ENCODE measurements at regions not wholly inside any gene's neighbourhood (a gene's known extent, or its start where the extent isn't known, plus 50 kb on each side); places are given as distances from the start of the nearest gene placed in this dataset.

DNA sequence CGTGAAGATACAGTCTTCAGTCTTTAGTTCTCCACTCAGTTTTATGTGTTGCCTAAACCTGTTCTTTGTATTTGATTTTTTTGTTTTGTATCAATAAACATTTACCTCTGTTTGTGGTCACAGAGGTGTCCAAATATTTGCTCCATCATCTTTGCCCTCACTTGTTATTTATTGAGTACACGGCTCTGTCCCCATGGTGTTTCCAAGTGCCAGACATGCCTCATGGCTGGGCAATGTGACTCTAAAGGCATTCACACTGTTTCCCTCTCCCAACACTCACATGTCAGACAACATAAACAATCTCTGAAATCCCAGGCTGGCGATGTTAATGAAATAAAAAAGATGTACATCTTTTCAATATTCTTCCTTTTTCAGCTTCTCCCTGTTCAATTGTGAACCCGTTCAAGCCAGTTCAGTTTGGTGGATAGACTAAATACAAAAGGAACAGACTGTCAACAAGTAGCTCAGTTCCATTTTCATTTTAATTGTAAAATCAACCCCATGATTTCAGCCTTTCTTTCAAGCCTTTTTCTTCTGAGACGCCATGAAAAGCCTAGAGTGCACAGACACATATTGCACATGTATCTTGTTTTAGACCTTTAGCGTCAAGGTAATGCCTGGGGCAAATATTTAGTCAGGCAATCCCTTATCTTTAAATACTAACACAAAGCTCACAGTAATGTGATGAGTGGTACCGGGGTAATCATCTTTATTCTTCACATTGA lies 680.7 kb downstream of the GALC start:
- TF ChIP-seq JUND (IDR thresholded peaks at IDR 0.05) (no peak), ZBTB33 (IDR thresholded peaks at IDR 0.05) (no peak), GABPA (IDR thresholded peaks at IDR 0.05 in 1 of 2, conservative IDR thresholded peaks at IDR 0.05 in 1 of 2) (no peak), NR2F2 (IDR thresholded peaks at IDR 0.05) (no peak)
- DNase-seq (ENCODE audit: low spot score): no peak
- no peak overlapping the region for H3K4me3 ChIP-seq (ENCODE audit: low read depth in 1 of 3, low read length in 3 of 3)
- no peak overlapping the region for H3K27ac ChIP-seq (ENCODE audit: low read depth in 1 of 2, low read length in 2 of 2)
- no peaks in the 10 kb centered on the region for H3K27me3 ChIP-seq (ENCODE audit: control insufficient read depth in 4 of 4, insufficient read depth in 4 of 4, low read length in 3 of 4)
- H3K9me3 ChIP-seq (ENCODE audit: control insufficient read depth in 4 of 4, low read length in 3 of 4): no peaks in the 10 kb centered on the region
- H3K36me3 ChIP-seq (ENCODE audit: control insufficient read depth in 4 of 4, insufficient read depth in 3 of 4, low read depth in 1 of 4, low read length in 3 of 4): no peaks in the 10 kb centered on the region
- no peaks in the 10 kb centered on the region for H3K4me1 ChIP-seq (ENCODE audit: control insufficient read depth in 4 of 4, insufficient read depth in 4 of 4, low read length in 3 of 4)
- 37% methylated on average over 7 of the region's 7 CpGs for WGBS
- no peak overlapping the region for H3K9ac ChIP-seq (ENCODE audit: low read depth in 1 of 2, low read length in 2 of 2)

DNA sequence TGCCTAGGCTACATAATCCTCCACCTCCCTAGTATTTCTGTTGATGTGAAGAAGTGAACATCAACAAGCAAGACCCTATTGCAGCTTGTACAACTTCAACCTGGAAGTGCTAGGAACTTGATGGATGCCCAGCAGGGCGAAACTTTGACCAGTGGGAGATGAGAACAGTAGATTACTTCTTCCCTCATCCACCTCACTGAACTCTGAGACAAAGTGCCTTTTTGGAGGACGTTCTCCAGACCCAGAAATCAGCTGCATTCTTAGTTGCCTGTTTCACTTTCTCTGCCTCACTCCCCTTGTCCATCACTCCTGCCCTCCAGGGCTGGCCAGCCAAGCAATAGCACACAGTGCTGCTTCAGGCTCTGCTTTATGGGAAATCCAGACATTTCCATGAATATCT lies 683.4 kb downstream of the GALC start:
- DNase-seq (ENCODE audit: low spot score): no peak
- H3K4me3 ChIP-seq (ENCODE audit: low read depth in 1 of 3, low read length in 3 of 3): no peak overlapping the region
- no peaks in the 10 kb centered on the region for H3K9me3 ChIP-seq (ENCODE audit: control insufficient read depth in 4 of 4, low read length in 3 of 4)
- 58% methylated on average over 2 of the region's 2 CpGs for WGBS
- no peaks in the 10 kb centered on the region for H3K4me1 ChIP-seq (ENCODE audit: control insufficient read depth in 4 of 4, insufficient read depth in 4 of 4, low read length in 3 of 4)
- H3K27ac ChIP-seq (ENCODE audit: low read depth in 1 of 2, low read length in 2 of 2): no peak overlapping the region
- TF ChIP-seq RAD21 (IDR thresholded peaks at IDR 0.05) (no peak), ZBTB33 (IDR thresholded peaks at IDR 0.05) (no peak), FOXA1 (IDR thresholded peaks at IDR 0.05) (no peak), HNF4A (conservative IDR thresholded peaks at IDR 0.05) (no peak), EGR1 (IDR thresholded peaks at IDR 0.05; ENCODE audit: low read depth in 2 of 2) (no peak), NR2F2 (IDR thresholded peaks at IDR 0.05) (no peak), HNF4G (IDR thresholded peaks at IDR 0.05) (no peak)
- TF ChIP-seq, protein P1, sequence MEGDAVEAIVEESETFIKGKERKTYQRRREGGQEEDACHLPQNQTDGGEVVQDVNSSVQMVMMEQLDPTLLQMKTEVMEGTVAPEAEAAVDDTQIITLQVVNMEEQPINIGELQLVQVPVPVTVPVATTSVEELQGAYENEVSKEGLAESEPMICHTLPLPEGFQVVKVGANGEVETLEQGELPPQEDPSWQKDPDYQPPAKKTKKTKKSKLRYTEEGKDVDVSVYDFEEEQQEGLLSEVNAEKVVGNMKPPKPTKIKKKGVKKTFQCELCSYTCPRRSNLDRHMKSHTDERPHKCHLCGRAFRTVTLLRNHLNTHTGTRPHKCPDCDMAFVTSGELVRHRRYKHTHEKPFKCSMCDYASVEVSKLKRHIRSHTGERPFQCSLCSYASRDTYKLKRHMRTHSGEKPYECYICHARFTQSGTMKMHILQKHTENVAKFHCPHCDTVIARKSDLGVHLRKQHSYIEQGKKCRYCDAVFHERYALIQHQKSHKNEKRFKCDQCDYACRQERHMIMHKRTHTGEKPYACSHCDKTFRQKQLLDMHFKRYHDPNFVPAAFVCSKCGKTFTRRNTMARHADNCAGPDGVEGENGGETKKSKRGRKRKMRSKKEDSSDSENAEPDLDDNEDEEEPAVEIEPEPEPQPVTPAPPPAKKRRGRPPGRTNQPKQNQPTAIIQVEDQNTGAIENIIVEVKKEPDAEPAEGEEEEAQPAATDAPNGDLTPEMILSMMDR (IDR thresholded peaks at IDR 0.05; ENCODE audit: low read depth, low read length, missing input control): no peak
- no peak overlapping the region for H3K9ac ChIP-seq (ENCODE audit: low read depth in 1 of 2, low read length in 2 of 2)
- no peaks in the 10 kb centered on the region for H3K27me3 ChIP-seq (ENCODE audit: control insufficient read depth in 4 of 4, insufficient read depth in 4 of 4, low read length in 3 of 4)
- no peaks in the 10 kb centered on the region for H3K36me3 ChIP-seq (ENCODE audit: control insufficient read depth in 4 of 4, insufficient read depth in 3 of 4, low read depth in 1 of 4, low read length in 3 of 4)
